ENCODE measurements at regions not wholly inside any gene's neighbourhood (a gene's known extent, or its start where the extent isn't known, plus 50 kb on each side); places are given as distances from the start of the nearest gene placed in this dataset.
"Not testable (repeated sequence)": the region's sequence is repeated elsewhere in the genome, so short reads cannot be mapped to it uniquely, and the experiment has no call there.

DNA sequence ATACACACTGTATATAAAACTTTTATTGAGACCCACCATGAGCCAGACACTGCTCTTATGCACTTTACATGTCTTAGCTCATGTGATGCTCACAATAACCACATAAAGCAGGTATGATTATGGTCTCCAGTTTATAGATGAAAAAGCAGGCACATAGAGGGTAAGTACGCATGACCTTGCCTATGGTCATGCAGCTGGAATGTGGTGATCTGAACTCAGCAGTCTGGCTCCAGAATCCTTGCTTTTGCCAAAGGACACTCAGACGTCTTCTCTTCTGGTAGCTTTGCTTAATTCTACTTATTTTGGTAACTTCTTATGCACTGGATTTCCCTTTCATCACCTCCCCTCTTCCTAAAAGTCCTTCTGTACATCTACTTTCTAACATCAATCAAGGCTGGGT is 103.3 kb upstream of the CRY1 start:
- no peak overlapping the region for H3K27ac ChIP-seq
- FAIRE-seq = no peak
- intact Hi-C loops (cut with DNase I) = no loop called here
- H3K36me3 ChIP-seq = no peaks in the 10 kb centered on the region
- no peak overlapping the region for H3K4me3 ChIP-seq
- no peaks in the 10 kb centered on the region for H3K27me3 ChIP-seq
- H3K9me3 ChIP-seq = no peaks in the 10 kb centered on the region
- no peak for DNase-seq
- ATAC-seq = no peak
- H3K4me1 ChIP-seq = no peaks in the 10 kb centered on the region
- TF ChIP-seq, protein P1, sequence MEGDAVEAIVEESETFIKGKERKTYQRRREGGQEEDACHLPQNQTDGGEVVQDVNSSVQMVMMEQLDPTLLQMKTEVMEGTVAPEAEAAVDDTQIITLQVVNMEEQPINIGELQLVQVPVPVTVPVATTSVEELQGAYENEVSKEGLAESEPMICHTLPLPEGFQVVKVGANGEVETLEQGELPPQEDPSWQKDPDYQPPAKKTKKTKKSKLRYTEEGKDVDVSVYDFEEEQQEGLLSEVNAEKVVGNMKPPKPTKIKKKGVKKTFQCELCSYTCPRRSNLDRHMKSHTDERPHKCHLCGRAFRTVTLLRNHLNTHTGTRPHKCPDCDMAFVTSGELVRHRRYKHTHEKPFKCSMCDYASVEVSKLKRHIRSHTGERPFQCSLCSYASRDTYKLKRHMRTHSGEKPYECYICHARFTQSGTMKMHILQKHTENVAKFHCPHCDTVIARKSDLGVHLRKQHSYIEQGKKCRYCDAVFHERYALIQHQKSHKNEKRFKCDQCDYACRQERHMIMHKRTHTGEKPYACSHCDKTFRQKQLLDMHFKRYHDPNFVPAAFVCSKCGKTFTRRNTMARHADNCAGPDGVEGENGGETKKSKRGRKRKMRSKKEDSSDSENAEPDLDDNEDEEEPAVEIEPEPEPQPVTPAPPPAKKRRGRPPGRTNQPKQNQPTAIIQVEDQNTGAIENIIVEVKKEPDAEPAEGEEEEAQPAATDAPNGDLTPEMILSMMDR (IDR thresholded peaks at IDR 0.05) = no peak
- WGBS, 2 donors = 43 to 54% methylated on average over 2 of the region's 2 CpGs

- Histone ChIP-seq H3K27ac (no peak overlapping the region), H3K4me1 (no peaks in the 10 kb centered on the region), H3K27me3 (no peaks in the 10 kb centered on the region), H3K4me3 (no peak overlapping the region), H3K9me3 (no peaks in the 10 kb centered on the region), H3K36me3 (no peaks in the 10 kb centered on the region)
- DNase-seq (no peak), FAIRE-seq (no peak), ATAC-seq (no peak)
- TF ChIP-seq, protein P1 (IDR thresholded peaks at IDR 0.05) = no peak
- intact Hi-C loops (cut with DNase I) = no loop called here
- WGBS, 2 donors = 78 to 82% methylated on average over 1 of the region's 1 CpG
Measured at GRCh38 chr12:107200394-107200793, 107.0 kb upstream of the CRY1 start.

GRCh38 chr12:107207931-107208525 is 114.7 kb upstream of the CRY1 start:
- 82 to 85% methylated on average over 4 of the region's 4 CpGs for WGBS, 2 donors
- TF ChIP-seq, protein P1 (IDR thresholded peaks at IDR 0.05) = no peak
- FAIRE-seq (no peak), DNase-seq (no peak), ATAC-seq (no peak)
- Histone ChIP-seq H3K27ac (no peak overlapping the region), H3K4me1 (no peaks in the 10 kb centered on the region), H3K27me3 (peaks cover 0 to 3% (median 0%) of the 10 kb centered on the region in 4 donors), H3K9me3 (no peaks in the 10 kb centered on the region), H3K4me3 (no peak overlapping the region), H3K36me3 (no peaks in the 10 kb centered on the region)
- intact Hi-C loops (cut with DNase I) = no loop called here

DNA sequence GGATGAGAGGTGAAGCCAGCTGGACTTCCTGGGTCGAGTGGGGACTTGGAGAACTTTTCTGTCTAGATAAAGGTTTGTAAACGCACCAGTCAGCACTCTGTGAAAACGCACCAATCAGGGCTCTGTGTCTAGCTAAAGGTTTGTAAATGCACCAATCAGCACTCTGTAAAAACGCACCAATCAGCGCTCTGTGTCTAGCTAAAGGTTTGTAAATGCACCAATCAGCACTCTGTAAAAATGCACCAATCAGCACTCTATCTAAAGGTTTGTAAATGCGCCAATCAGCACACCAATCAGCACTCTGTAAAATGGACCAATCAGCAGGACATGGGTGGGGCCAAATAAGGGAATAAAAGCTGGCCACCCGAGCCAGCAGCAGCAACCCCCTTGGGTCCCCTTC is 116.4 kb upstream of the CRY1 start:
- ATAC-seq; H3K4me1 ChIP-seq; DNase-seq; H3K4me3 ChIP-seq; H3K27ac ChIP-seq; H3K9me3 ChIP-seq; H3K36me3 ChIP-seq; intact Hi-C loops (cut with DNase I); H3K27me3 ChIP-seq; FAIRE-seq: not testable (repeated sequence)
- 65 to 76% methylated on average over 7 of the region's 7 CpGs for WGBS, 2 donors

- FAIRE-seq; H3K27me3 ChIP-seq; H3K4me3 ChIP-seq; H3K9me3 ChIP-seq; H3K4me1 ChIP-seq; H3K36me3 ChIP-seq; H3K27ac ChIP-seq; intact Hi-C loops (cut with DNase I): not testable (repeated sequence)
- WGBS, 2 donors = 27 to 30% methylated on average over 3 of the region's 3 CpGs
- ATAC-seq (peak in 2 of 4 donors; percentile 43 to 54), DNase-seq (peak in 4 of 6 donors; percentile 15 to 49 (median 28))
Measured at GRCh38 chr12:107214373-107214773, 121.0 kb upstream of the CRY1 start.

DNA sequence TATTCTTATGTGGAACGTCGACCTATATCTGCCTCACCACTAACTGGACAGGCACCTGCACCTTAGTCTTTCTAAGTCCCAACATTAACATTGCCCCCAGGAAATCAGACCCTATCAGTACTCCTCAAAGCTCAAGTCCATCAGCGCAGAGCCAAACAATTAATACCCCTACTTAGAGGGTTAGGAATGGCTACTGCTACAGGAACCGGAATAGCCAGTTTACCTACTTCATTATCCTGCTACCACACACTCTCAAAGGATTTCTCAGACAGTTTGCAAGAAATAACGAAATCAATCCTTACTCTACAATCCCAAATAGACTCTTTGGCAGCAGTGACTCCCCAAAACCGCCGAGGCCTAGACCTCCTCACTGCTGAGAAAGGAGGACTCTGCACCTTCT is 123.1 kb upstream of the CRY1 start:
- WGBS, 2 donors = 60 to 63% methylated on average over 7 of the region's 7 CpGs
- ATAC-seq; H3K27me3 ChIP-seq; DNase-seq; H3K27ac ChIP-seq; H3K9me3 ChIP-seq; H3K4me1 ChIP-seq; intact Hi-C loops (cut with DNase I); H3K4me3 ChIP-seq; H3K36me3 ChIP-seq; FAIRE-seq: not testable (repeated sequence)
